Stimulated activated CD8-positive, alpha-beta memory T cell treated with anti-CD3 and anti-CD28 coated beads, Interleukin-15, amount 100 ng/mL, for 4 hours (primary cell): ENCODE measurements at regions not wholly inside any gene's neighbourhood (a gene's known extent, or its start where the extent isn't known, plus 50 kb on each side); places are given as distances from the start of the nearest gene placed in this dataset.

Source experiments
- DNase-seq, 2 donors: peaks; one replicate each; pipeline ENCODE4 v3.0.0-alpha.2; 2020; ENCODE audit warnings: low read depth in 2 of 2

DNA sequence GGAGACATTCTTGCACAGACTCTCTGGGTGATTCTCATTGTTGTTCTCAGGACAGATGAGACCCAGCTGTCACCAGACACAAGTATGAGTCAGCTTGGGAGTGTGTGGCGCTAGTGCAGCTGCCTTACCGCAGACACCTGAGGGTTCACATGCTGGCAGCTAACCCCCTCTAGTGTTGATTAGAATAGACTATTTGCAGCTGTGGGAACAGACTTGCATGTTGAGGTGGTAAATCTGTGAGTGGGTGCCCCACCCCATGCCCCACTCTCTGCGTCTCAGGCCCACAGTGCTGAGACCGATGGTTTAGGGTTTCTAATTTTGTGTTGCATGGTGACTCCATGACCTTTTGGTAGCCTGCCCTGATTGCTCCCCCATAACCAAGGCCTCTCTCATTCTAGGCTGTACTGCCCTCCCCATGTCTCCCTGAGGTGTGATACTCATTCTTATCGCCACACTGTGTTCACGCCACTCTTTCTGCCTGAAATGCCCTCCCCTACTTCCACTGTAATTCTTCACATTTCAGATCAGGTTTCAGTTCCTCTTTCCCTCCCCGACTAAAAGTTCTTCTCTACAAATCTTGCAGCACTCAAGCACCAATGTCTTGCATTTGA, 73.7 kb upstream of the KIRREL3 start:
- DNase-seq = no peak

DNA sequence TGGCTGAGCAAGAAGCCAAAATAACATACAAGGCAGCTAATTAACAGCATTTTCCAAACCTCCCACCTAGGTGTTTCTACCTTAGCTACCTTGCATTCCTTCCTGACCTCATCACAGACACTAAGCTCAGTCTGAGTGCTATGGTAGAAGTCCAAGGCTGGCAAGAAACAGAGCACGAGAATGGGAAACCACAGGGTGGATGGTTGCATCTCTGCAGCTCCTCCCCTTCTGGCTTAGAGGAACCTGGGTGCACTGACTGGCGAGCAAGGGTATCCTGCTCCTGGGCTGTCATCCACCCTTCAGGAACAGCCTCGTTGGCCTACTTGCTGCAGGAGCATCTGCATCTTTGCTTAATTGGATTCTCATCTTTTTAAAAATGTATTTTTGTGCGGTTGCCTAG, 73.1 kb upstream of the KIRREL3 start:
- no peak for DNase-seq

DNA sequence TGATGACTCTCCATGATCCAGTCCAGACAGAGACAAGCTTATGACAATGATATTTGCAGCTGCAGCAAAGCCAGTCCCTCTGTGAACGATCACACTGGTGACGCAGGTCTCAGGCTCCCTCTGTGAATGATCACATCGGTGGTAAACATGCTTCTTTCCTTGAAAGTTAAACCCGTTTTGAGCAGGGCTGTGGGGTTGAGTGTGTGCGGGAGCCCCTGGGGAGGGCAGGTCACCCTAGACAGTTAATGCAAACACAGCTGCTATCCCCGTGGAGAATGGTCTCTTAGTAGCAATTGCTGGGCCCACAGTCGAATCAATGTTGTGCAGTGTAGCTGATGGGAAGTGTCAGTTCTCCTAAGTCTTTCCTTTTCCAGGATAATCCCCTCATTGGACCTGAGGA, 71.0 kb upstream of the KIRREL3 start:
- DNase-seq = no peak

DNA sequence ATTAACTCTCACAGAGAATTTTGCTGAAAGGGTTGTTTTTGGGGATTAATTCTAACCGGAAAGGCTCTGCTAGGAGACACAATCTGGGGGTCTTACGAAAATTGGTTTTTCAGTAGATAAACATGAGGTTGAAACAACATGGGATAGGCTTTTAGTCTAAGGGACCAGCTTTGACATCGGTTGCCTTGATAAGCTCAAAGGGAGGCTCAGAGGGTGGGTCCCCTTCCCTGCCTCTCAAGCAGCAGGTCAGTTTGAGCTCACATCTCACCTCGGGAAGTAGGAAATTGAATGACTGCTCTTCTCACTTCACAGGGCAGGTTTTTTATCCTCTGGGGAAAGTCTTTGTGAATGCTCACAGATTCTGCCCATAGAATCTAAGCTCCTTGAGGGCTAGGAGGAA, 70.2 kb upstream of the KIRREL3 start:
- no peak for DNase-seq

DNA sequence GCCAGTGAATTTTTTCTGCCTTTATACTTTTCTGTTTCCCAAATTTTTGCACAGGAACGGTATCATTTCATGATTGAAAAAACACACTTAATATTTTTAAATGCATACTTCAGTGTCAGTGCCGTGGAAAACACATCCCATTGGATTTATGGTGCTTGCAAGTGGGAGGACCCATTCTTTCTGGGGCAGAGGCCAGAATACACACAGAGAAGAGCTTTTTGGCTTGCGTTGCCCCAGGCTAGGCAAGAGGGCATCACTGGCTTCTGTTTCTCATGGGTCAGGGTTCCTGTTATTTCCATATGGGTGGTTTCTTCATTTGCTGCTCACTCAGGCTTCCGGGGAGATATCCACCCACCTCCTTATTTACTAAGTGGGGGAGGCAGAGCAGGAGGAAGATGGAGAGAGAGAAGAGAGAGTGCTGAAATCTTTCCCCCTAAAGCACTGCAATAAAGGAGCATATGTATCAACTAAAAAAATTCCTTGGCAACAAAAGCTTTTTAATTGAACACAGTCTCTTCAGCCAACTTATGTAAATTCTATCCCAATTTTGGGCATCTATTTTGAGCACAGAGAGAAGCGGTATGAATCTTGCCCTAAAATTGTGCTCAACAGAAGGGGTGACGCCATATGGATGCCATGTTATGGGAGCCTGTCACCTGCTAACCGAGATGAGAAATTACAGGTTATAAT, 66.0 kb upstream of the KIRREL3 start:
- no peak for DNase-seq

DNA sequence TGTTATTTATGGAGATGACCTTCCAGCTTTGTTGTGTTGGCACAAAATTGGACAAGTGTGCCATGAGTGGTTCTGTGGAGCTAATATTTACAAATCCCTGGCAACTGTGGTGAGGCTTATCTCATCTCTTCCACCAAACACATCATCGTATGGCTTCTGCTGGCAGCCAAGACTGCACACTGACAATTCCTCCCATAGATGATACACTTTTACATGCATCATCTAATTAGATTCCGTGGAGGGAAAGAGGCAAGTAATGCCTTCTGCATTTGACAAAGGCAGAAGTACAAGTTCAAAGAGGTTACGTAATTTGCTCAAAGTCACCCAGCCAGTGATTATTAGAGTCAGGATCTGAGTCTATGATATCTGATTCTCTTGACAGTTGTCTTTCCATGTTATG, 62.7 kb upstream of the KIRREL3 start:
- DNase-seq = no peak

DNA sequence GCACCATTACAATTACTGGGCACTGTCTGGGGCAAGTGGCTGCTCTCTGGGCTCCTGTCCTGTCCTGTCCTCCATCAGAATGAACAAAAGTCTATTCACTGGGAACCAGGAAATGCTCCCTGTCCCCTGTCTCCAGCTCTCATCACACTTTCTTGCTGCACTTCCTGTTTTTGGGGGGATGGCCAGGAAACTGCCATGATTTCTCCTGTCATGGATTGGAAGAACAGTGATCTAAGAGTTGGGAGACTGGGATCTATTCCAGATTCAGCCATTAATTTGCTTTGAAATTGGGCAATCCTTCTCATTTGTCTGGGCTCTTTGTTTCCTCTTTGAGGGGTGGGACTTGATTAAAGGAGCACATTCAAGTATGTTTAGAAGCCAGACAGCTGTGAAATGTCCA, 61.4 kb upstream of the KIRREL3 start:
- DNase-seq = no peak

DNA sequence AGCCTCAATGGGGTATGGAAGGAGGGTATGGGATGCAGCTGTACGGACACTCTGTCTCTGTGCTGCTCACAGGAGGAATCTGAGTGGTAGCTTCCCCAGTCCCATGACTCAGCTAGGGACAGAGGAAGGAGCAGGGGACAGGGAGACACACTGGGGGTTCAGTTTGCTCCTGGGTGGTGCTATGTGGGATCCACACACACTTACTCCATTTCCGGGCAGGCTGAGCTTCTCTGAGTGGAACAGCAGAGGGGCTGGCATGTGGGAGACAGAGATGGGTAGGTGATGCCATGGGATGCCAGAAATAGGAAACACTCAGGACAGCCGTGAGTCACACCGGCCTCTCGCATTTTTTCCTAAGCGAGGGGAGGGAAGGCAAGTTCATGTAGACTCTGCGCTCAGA, 59.2 kb upstream of the KIRREL3 start:
- no peak for DNase-seq

DNA sequence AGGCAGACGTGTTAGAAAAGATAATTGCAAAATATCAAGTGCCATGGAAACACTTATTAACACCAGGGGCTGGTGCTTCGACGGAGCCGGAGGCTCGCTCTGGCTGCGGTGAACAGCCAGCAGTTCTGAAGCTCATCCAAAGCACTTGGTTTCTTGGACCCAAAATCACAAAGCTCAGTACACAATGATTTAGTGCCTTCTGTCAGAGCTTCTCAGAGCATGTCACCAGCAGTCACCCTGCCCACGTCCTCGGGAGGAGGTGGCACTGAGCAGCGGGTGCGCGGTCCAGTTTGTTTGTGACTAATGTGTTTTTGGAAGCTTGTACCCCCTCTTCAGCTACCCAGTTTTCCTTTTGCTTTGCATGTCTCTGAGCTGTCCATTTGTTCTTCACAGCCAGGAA, 58.7 kb upstream of the KIRREL3 start:
- DNase-seq = no peak

DNA sequence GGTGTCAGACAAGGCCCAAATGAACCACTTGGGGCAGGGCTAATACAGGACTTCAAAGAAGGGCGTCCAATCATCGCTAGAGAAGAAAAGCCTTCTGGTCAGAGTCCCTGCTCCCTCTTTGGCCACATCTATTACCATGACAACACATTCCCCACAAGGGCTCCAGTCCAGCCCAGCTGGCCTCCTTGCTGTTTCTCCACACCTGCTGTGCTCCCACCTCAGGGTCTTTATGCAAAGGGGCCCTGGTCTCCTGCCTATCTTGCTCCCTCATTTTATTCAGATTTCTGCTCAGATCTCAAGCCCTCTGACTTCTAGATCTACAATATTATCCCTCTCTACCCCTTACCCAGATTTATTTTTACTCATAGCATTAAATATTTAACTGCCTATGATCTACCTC, 58.0 kb upstream of the KIRREL3 start:
- DNase-seq = no peak

DNA sequence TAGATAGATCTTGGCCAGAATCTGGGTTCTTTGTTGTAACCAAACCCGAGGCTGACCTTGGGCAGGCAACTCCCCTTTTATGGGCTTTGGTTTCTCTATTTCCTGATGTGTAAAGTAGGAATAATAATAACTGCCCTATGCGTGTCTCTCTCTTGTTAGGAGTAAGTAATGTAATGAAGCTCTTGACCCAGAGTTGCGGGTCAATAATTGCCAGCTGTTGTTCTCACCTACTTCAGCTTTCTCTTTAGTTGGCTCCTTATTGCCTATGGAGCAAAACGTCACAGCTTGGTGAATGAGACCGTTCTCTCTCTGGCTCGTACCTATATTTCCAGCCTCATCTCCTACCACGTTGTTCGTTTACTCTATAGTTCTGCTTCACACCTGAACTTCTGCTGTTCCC, 56.6 kb upstream of the KIRREL3 start:
- no peak for DNase-seq

DNA sequence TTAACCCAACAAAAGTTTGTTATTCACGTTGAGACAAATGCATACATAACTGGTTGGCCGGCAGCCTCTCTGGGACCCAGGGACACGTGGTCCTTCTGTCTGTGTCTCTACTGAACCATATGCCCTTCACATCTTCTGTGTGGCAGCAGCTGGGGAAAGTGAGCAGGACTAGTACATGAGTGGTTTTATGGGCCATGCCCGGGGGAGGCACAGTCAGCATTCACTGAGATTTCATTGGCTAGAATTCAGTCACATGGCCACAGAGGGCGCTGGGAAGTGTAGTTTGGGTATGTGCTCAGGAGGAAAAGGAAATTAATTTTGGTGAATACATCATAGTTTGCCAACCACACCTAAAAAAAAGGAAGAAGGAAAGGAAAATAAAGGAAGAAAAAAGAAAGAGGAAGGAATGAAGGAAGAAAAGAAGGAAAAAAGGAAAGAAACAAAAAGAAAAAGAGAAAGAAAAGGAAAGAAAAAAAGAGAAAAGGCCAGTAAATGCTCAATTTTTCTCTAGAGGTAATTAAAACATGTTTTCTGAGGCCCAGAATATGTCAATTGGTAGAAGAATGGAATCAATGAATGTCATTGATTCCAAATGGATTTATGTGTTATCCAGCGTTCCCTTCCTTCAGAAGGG, 55.9 kb upstream of the KIRREL3 start:
- no peak for DNase-seq

DNA sequence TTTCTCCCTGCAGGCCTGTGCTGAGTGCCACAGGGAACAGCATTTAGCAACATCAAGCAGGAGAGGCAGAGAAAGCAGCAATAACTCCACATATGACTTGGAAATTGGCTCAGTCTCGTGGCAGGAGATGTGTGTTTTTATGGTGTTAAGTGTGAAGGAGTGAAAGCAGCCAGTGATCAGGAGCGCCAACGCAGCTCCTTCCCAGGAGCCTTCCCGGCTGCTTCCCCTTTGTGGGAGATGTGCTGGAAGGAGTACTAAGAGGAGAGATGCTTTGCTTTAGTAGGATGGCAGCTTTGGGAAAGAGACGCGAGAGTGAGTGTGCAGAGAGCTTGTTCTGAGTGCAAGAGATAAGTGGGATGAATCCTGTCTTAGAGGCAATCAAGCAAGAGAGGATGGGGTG, 54.7 kb upstream of the KIRREL3 start:
- DNase-seq = no peak

DNA sequence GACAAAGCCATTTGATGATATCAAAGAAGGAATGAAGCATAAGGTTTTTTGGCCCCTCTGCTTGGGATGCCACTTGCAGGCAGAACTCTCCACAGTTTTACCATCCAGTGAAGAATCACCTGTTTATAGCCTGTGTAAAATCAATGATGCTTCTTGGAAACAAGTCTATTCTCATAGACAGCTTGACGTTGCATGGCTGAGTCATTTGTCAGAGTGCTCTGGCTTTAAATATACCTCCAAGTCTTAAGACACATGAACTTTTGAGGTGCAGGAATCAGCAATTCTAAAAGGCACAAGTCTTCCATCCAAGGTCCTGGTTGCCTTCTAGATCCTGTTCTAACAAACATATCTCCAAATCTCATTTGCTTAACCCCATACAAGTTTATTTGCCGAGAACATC, 53.6 kb upstream of the KIRREL3 start:
- DNase-seq = no peak

DNA sequence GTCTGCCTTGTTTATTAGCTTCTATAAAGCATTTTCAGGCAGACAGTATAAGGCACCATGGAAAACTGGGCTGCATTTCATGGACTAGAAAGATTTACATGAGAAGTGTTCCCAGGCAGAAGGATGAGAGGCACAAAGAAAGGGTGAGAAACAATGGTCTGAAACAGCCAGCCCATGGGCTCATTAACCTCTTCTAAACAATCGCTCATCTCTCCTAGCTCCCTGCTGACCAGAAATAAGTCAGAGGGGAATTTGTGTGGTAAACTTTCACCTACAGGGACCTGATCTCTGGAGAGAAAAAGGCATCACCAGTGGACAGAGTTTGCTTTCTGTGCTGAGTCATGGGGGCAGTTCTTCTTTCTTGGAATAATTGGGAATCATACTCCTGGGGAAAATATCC, 51.8 kb upstream of the KIRREL3 start:
- DNase-seq = no peak
